ENCODE measurements at regions not wholly inside any gene's neighbourhood (a gene's known extent, or its start where the extent isn't known, plus 50 kb on each side); places are given as distances from the start of the nearest gene placed in this dataset.
"Not testable (repeated sequence)": the region's sequence is repeated elsewhere in the genome, so short reads cannot be mapped to it uniquely, and the experiment has no call there.

DNA sequence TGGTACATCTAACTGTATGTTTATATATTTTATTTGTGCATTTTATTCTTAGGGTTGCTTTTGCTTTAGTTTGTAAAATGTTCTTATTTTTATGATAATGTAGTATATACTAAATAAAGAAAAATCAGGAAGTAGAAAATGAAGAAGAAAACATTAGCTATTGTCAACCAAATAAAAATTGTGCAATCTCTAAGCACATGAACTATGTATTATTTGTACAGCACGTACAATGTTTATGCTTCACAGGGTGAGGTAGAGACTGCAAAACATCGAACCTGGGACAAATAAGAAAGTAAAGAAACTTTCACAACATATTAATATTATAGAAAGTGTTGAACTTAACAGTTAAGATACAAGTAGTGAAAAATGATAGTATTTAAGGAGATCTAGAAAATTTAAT is 123.0 kb downstream of the ZNF92 start:
- TF ChIP-seq POLR2A (IDR thresholded peaks at IDR 0.05; ENCODE audit: low read depth, low read length); POLR2AphosphoS5 (IDR thresholded peaks at IDR 0.05; ENCODE audit: low read depth, low read length); TAF1 (IDR thresholded peaks at IDR 0.05; ENCODE audit: borderline replicate concordance, low read depth, low read length): not testable (repeated sequence)
